ENCODE measurements at regions not wholly inside any gene's neighbourhood (a gene's known extent, or its start where the extent isn't known, plus 50 kb on each side); places are given as distances from the start of the nearest gene placed in this dataset.

GRCh38 chr3:83033133-83033532 is 1271.7 kb upstream of the GBE1 start:
- no peaks in the 10 kb centered on the region for H3K9me3 ChIP-seq (ENCODE audit: control insufficient read depth in 5 of 5, low read length in 5 of 5)
- no peak overlapping the region for H3K27ac ChIP-seq (ENCODE audit: low read depth, low read length)
- H3K27me3 ChIP-seq (ENCODE audit: control insufficient read depth in 5 of 5, insufficient read depth in 4 of 5, low read length in 5 of 5), result no peaks in the 10 kb centered on the region
- H3K36me3 ChIP-seq (ENCODE audit: control insufficient read depth in 5 of 5, insufficient read depth in 5 of 5, low read length in 5 of 5), result no peaks in the 10 kb centered on the region
- no peaks in the 10 kb centered on the region for H3K4me1 ChIP-seq (ENCODE audit: control insufficient read depth in 5 of 5, insufficient read depth in 5 of 5, low read length in 5 of 5)
- no peak overlapping the region for H3K4me3 ChIP-seq (ENCODE audit: low read depth in 1 of 5, low read length in 5 of 5)
- no peak overlapping the region for H3K9ac ChIP-seq (ENCODE audit: low read length in 5 of 5)

GRCh38 chr3:83023086-83023485 is 1261.6 kb upstream of the GBE1 start:
- Histone ChIP-seq H3K9ac (ENCODE audit: low read length in 5 of 5) (no peak overlapping the region), H3K36me3 (ENCODE audit: control insufficient read depth in 5 of 5, insufficient read depth in 5 of 5, low read length in 5 of 5) (no peaks in the 10 kb centered on the region), H3K9me3 (ENCODE audit: control insufficient read depth in 5 of 5, low read length in 5 of 5) (no peaks in the 10 kb centered on the region), H3K27ac (ENCODE audit: low read depth, low read length) (no peak overlapping the region), H3K4me1 (ENCODE audit: control insufficient read depth in 5 of 5, insufficient read depth in 5 of 5, low read length in 5 of 5) (no peaks in the 10 kb centered on the region), H3K4me3 (ENCODE audit: low read depth in 1 of 5, low read length in 5 of 5) (no peak overlapping the region), H3K27me3 (ENCODE audit: control insufficient read depth in 5 of 5, insufficient read depth in 4 of 5, low read length in 5 of 5) (no peaks in the 10 kb centered on the region)

GRCh38 chr3:83011481-83011880 is 1250.0 kb upstream of the GBE1 start:
- no peaks in the 10 kb centered on the region for H3K27me3 ChIP-seq (ENCODE audit: control insufficient read depth in 5 of 5, insufficient read depth in 4 of 5, low read length in 5 of 5)
- no peaks in the 10 kb centered on the region for H3K36me3 ChIP-seq (ENCODE audit: control insufficient read depth in 5 of 5, insufficient read depth in 5 of 5, low read length in 5 of 5)
- no peak overlapping the region for H3K4me3 ChIP-seq (ENCODE audit: low read depth in 1 of 5, low read length in 5 of 5)
- H3K9me3 ChIP-seq (ENCODE audit: control insufficient read depth in 5 of 5, low read length in 5 of 5), result no peaks in the 10 kb centered on the region
- H3K4me1 ChIP-seq (ENCODE audit: control insufficient read depth in 5 of 5, insufficient read depth in 5 of 5, low read length in 5 of 5), result no peaks in the 10 kb centered on the region
- no peak overlapping the region for H3K27ac ChIP-seq (ENCODE audit: low read depth, low read length)
- no peak overlapping the region for H3K9ac ChIP-seq (ENCODE audit: low read length in 5 of 5)

GRCh38 chr3:83003917-83004316 is 1242.5 kb upstream of the GBE1 start:
- Histone ChIP-seq H3K9ac (ENCODE audit: low read length in 5 of 5) (no peak overlapping the region), H3K27me3 (ENCODE audit: control insufficient read depth in 5 of 5, insufficient read depth in 4 of 5, low read length in 5 of 5) (no peaks in the 10 kb centered on the region), H3K9me3 (ENCODE audit: control insufficient read depth in 5 of 5, low read length in 5 of 5) (no peaks in the 10 kb centered on the region), H3K36me3 (ENCODE audit: control insufficient read depth in 5 of 5, insufficient read depth in 5 of 5, low read length in 5 of 5) (no peaks in the 10 kb centered on the region), H3K4me3 (ENCODE audit: low read depth in 1 of 5, low read length in 5 of 5) (no peak overlapping the region), H3K4me1 (ENCODE audit: control insufficient read depth in 5 of 5, insufficient read depth in 5 of 5, low read length in 5 of 5) (no peaks in the 10 kb centered on the region), H3K27ac (ENCODE audit: low read depth, low read length) (no peak overlapping the region)

- H3K27ac ChIP-seq (ENCODE audit: low read depth, low read length), result no peak overlapping the region
- H3K27me3 ChIP-seq (ENCODE audit: control insufficient read depth in 5 of 5, insufficient read depth in 4 of 5, low read length in 5 of 5), result no peaks in the 10 kb centered on the region
- H3K36me3 ChIP-seq (ENCODE audit: control insufficient read depth in 5 of 5, insufficient read depth in 5 of 5, low read length in 5 of 5), result no peaks in the 10 kb centered on the region
- H3K9ac ChIP-seq (ENCODE audit: low read length in 5 of 5), result no peak overlapping the region
- no peak overlapping the region for H3K4me3 ChIP-seq (ENCODE audit: low read depth in 1 of 5, low read length in 5 of 5)
- H3K9me3 ChIP-seq (ENCODE audit: control insufficient read depth in 5 of 5, low read length in 5 of 5), result no peaks in the 10 kb centered on the region
- no peaks in the 10 kb centered on the region for H3K4me1 ChIP-seq (ENCODE audit: control insufficient read depth in 5 of 5, insufficient read depth in 5 of 5, low read length in 5 of 5)
These were observed 1241.5 kb upstream of the GBE1 start for GRCh38 chr3:83002869-83003445.

- Histone ChIP-seq H3K4me3 (ENCODE audit: low read depth in 1 of 5, low read length in 5 of 5) (no peak overlapping the region), H3K9me3 (ENCODE audit: control insufficient read depth in 5 of 5, low read length in 5 of 5) (peaks cover 0 to 3% (median 0%) of the 10 kb centered on the region in 5 donors), H3K36me3 (ENCODE audit: control insufficient read depth in 5 of 5, insufficient read depth in 5 of 5, low read length in 5 of 5) (no peaks in the 10 kb centered on the region), H3K4me1 (ENCODE audit: control insufficient read depth in 5 of 5, insufficient read depth in 5 of 5, low read length in 5 of 5) (no peaks in the 10 kb centered on the region), H3K27me3 (ENCODE audit: control insufficient read depth in 5 of 5, insufficient read depth in 4 of 5, low read length in 5 of 5) (no peaks in the 10 kb centered on the region), H3K9ac (ENCODE audit: low read length in 5 of 5) (no peak overlapping the region), H3K27ac (ENCODE audit: low read depth, low read length) (no peak overlapping the region)
These were observed 1238.3 kb upstream of the GBE1 start for GRCh38 chr3:82999777-83000176.

- H3K27ac ChIP-seq (ENCODE audit: low read depth, low read length), result no peak overlapping the region
- no peak overlapping the region for H3K9ac ChIP-seq (ENCODE audit: low read length in 5 of 5)
- peaks cover 0 to 5% (median 0%) of the 10 kb centered on the region in 5 donors for H3K9me3 ChIP-seq (ENCODE audit: control insufficient read depth in 5 of 5, low read length in 5 of 5)
- no peaks in the 10 kb centered on the region for H3K36me3 ChIP-seq (ENCODE audit: control insufficient read depth in 5 of 5, insufficient read depth in 5 of 5, low read length in 5 of 5)
- H3K27me3 ChIP-seq (ENCODE audit: control insufficient read depth in 5 of 5, insufficient read depth in 4 of 5, low read length in 5 of 5), result no peaks in the 10 kb centered on the region
- H3K4me1 ChIP-seq (ENCODE audit: control insufficient read depth in 5 of 5, insufficient read depth in 5 of 5, low read length in 5 of 5), result no peaks in the 10 kb centered on the region
- H3K4me3 ChIP-seq (ENCODE audit: low read depth in 1 of 5, low read length in 5 of 5), result no peak overlapping the region
These were observed 1216.9 kb upstream of the GBE1 start for GRCh38 chr3:82978368-82978767.

- H3K36me3 ChIP-seq (ENCODE audit: control insufficient read depth in 5 of 5, insufficient read depth in 5 of 5, low read length in 5 of 5), result no peaks in the 10 kb centered on the region
- H3K4me1 ChIP-seq (ENCODE audit: control insufficient read depth in 5 of 5, insufficient read depth in 5 of 5, low read length in 5 of 5), result no peaks in the 10 kb centered on the region
- H3K9me3 ChIP-seq (ENCODE audit: control insufficient read depth in 5 of 5, low read length in 5 of 5), result peaks cover 0 to 2% (median 0%) of the 10 kb centered on the region in 5 donors
- H3K9ac ChIP-seq (ENCODE audit: low read length in 5 of 5), result no peak overlapping the region
- no peak overlapping the region for H3K27ac ChIP-seq (ENCODE audit: low read depth, low read length)
- no peaks in the 10 kb centered on the region for H3K27me3 ChIP-seq (ENCODE audit: control insufficient read depth in 5 of 5, insufficient read depth in 4 of 5, low read length in 5 of 5)
- no peak overlapping the region for H3K4me3 ChIP-seq (ENCODE audit: low read depth in 1 of 5, low read length in 5 of 5)
These were observed 1216.4 kb upstream of the GBE1 start for GRCh38 chr3:82977871-82978270.

- Histone ChIP-seq H3K36me3 (ENCODE audit: control insufficient read depth in 5 of 5, insufficient read depth in 5 of 5, low read length in 5 of 5) (no peaks in the 10 kb centered on the region), H3K27ac (ENCODE audit: low read depth, low read length) (no peak overlapping the region), H3K9ac (ENCODE audit: low read length in 5 of 5) (no peak overlapping the region), H3K4me3 (ENCODE audit: low read depth in 1 of 5, low read length in 5 of 5) (no peak overlapping the region), H3K9me3 (ENCODE audit: control insufficient read depth in 5 of 5, low read length in 5 of 5) (peaks cover 0 to 3% (median 0%) of the 10 kb centered on the region in 5 donors), H3K27me3 (ENCODE audit: control insufficient read depth in 5 of 5, insufficient read depth in 4 of 5, low read length in 5 of 5) (no peaks in the 10 kb centered on the region), H3K4me1 (ENCODE audit: control insufficient read depth in 5 of 5, insufficient read depth in 5 of 5, low read length in 5 of 5) (no peaks in the 10 kb centered on the region)
These were observed 1212.3 kb upstream of the GBE1 start for GRCh38 chr3:82973791-82974190.

- Histone ChIP-seq H3K4me1 (ENCODE audit: control insufficient read depth in 5 of 5, insufficient read depth in 5 of 5, low read length in 5 of 5) (no peaks in the 10 kb centered on the region), H3K27me3 (ENCODE audit: control insufficient read depth in 5 of 5, insufficient read depth in 4 of 5, low read length in 5 of 5) (no peaks in the 10 kb centered on the region), H3K4me3 (ENCODE audit: low read depth in 1 of 5, low read length in 5 of 5) (no peak overlapping the region), H3K36me3 (ENCODE audit: control insufficient read depth in 5 of 5, insufficient read depth in 5 of 5, low read length in 5 of 5) (no peaks in the 10 kb centered on the region), H3K9ac (ENCODE audit: low read length in 5 of 5) (no peak overlapping the region), H3K9me3 (ENCODE audit: control insufficient read depth in 5 of 5, low read length in 5 of 5) (no peaks in the 10 kb centered on the region), H3K27ac (ENCODE audit: low read depth, low read length) (no peak overlapping the region)
These were observed 1198.9 kb upstream of the GBE1 start for GRCh38 chr3:82960379-82960778.

GRCh38 chr3:82957696-82958095 is 1196.3 kb upstream of the GBE1 start:
- Histone ChIP-seq H3K9ac (ENCODE audit: low read length in 5 of 5) (no peak overlapping the region), H3K36me3 (ENCODE audit: control insufficient read depth in 5 of 5, insufficient read depth in 5 of 5, low read length in 5 of 5) (no peaks in the 10 kb centered on the region), H3K4me3 (ENCODE audit: low read depth in 1 of 5, low read length in 5 of 5) (no peak overlapping the region), H3K27ac (ENCODE audit: low read depth, low read length) (no peak overlapping the region), H3K4me1 (ENCODE audit: control insufficient read depth in 5 of 5, insufficient read depth in 5 of 5, low read length in 5 of 5) (no peaks in the 10 kb centered on the region), H3K27me3 (ENCODE audit: control insufficient read depth in 5 of 5, insufficient read depth in 4 of 5, low read length in 5 of 5) (no peaks in the 10 kb centered on the region), H3K9me3 (ENCODE audit: control insufficient read depth in 5 of 5, low read length in 5 of 5) (peaks cover 0 to 6% (median 0%) of the 10 kb centered on the region in 5 donors)

All from subcutaneous abdominal adipose tissue (tissue), 5 donors.